HEK293T (cell line): ENCODE measurements at regions not wholly inside any gene's neighbourhood (a gene's known extent, or its start where the extent isn't known, plus 50 kb on each side); places are given as distances from the start of the nearest gene placed in this dataset.

Experiments
- ARNT ChIP-seq: fragments of 450-650 bp; IDR thresholded peaks from 2 replicates; pipeline ENCODE4 v1.6.1; 2017; ENCODE audit warnings: mild to moderate bottlenecking
- SUZ12 ChIP-seq: fragments of 450-650 bp; IDR thresholded peaks from 2 replicates; pipeline ENCODE4 v1.6.1; 2016; ENCODE audit warnings: mild to moderate bottlenecking

DNA sequence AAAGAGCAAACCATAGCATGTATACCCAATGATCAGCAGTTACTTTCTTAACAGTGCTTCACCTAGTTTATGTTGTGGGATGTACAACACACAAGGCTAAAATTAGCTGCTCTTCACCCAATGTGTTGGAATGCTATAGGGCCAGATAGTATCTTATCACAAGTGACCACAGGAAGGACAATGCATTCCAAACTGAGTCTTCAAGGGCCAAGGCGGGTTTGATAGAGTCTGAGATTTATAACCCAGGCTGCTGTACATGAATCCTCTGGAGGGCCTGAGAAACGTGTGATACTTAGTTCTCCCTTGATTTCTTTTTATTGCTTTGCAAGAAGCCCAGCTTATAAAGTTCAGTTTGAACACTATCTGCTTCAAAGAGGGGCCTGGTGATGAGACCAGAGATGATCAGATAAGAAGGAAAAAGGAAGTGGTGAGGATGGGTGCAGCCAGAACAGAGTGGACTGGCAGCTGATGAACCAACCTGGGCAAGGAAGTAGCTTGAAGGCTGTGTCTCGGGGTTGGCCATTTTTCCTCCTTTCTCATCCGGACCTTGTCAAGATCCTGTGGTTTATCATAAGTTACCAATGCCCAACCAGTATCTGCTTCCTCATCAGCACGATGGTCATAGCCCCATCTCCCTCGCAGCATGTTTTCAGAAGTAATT is 62.2 kb upstream of the BMP2 start:
- TF ChIP-seq ARNT (no peak), SUZ12 (no peak)
